ENCODE measurements at regions not wholly inside any gene's neighbourhood (a gene's known extent, or its start where the extent isn't known, plus 50 kb on each side); places are given as distances from the start of the nearest gene placed in this dataset.

- TF ChIP-seq GATA2 (IDR thresholded peaks at IDR 0.05; ENCODE audit: low read depth, low read length) (no peak), GATA3 (IDR thresholded peaks at IDR 0.05; ENCODE audit: low read depth, low read length) (no peak)
These were observed 683.4 kb downstream of the RNF144B start for GRCh38 chr6:19070520-19070919.
